SJSA1 (cell line): ENCODE measurements at regions not wholly inside any gene's neighbourhood (a gene's known extent, or its start where the extent isn't known, plus 50 kb on each side); places are given as distances from the start of the nearest gene placed in this dataset.

ENCODE experiments used
- DNase-seq, 2 experiments: peaks; one replicate each; pipeline ENCODE4 v3.0.0-alpha.2; 2015 to 2020; ENCODE audit warnings: low spot score in 2 of 2, low read depth in 1 of 2
- H3K27ac ChIP-seq: fragments of 250-450 bp; sonication (Bioruptor Pico); 2 replicates; pipeline ENCODE4 v1.5.1; 2020; ENCODE audit warnings: mild to moderate bottlenecking, moderate library complexity
- H3K27me3 ChIP-seq: fragments of 250-450 bp; sonication (Bioruptor Pico); replicated peaks from 2 replicates; pipeline ENCODE4 v1.5.1; 2020; ENCODE audit warnings: mild to moderate bottlenecking, moderate library complexity
- H3K36me3 ChIP-seq: fragments of 250-450 bp; sonication (Bioruptor Pico); 2 replicates; pipeline ENCODE4 v1.5.1; 2020; ENCODE audit warnings: mild to moderate bottlenecking
- H3K4me1 ChIP-seq: fragments of 250-450 bp; sonication (Bioruptor Pico); replicated peaks from 2 replicates; pipeline ENCODE4 v1.6.1; 2021; ENCODE audit warnings: mild to moderate bottlenecking
- H3K4me3 ChIP-seq: fragments of 250-450 bp; sonication (Bioruptor Pico); 2 replicates; pipeline ENCODE4 v1.5.1; 2020; ENCODE audit warnings: mild to moderate bottlenecking
- H3K9me3 ChIP-seq: fragments of 250-450 bp; sonication (Bioruptor Pico); replicated peaks from 2 replicates; pipeline ENCODE4 v1.5.1; 2020; ENCODE audit warnings: mild to moderate bottlenecking

DNA sequence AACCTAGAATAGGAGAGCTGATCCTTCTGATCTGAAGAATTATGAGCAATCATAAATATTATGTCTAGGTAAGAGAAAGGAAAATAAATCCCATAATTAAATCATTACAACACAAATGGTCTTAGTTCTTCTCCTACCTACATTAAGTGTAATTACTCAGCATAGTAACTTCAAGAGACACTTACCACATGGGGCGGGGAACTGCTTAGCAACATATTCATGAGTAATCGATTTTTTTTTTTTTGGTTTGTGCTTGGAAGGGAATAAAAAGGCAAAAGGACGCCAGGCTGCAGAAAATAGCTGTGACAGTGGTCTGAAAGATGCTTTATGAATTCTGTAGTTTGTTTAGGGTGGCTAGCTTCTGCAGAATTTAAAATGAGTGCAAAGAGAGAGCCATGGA is 103.3 kb upstream of the HTR2A start:
- DNase-seq: no peak
- H3K4me3 ChIP-seq: no peak overlapping the region
- no peaks in the 10 kb centered on the region for H3K4me1 ChIP-seq
- H3K36me3 ChIP-seq: no peaks in the 10 kb centered on the region
- H3K27me3 ChIP-seq: no peaks in the 10 kb centered on the region
- no peak overlapping the region for H3K27ac ChIP-seq
- H3K9me3 ChIP-seq: no peaks in the 10 kb centered on the region

DNA sequence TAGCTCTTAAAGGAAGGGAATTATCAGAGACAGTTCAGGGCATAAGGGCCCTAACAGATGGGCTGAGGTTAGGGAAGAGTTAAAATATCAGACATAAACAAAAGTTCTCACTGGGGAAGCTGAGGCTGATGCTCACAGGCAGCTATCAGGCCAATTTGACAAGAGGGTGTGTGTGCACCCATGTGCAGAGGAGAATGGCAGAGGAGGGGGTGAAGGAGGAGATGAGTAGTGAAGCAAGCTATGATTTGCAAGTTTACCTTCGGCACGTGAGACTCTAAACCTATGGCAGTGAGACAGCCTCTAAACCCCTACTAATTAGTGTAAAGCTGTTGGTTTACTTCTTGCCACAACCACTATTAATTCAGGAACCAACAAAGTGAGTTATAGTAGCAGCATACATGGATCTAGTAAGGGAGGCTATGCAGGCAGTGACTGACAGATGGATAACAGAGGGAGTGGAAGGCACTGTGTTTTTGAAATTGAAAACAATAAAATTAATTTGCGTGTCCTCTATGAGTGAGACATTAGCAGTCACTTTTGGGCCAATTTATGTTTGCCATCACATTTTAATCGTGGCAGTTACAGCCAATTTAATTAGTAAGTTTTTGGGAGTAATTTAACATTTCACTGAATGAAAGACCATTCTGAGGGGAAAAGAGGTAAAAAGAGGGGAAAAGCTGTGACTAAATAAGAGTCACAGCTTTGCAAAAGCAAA is 99.6 kb upstream of the HTR2A start:
- Histone ChIP-seq H3K36me3 (no peaks in the 10 kb centered on the region), H3K27ac (no peak overlapping the region), H3K27me3 (no peaks in the 10 kb centered on the region), H3K4me1 (no peaks in the 10 kb centered on the region), H3K4me3 (no peak overlapping the region), H3K9me3 (no peaks in the 10 kb centered on the region)
- no peak for DNase-seq

DNA sequence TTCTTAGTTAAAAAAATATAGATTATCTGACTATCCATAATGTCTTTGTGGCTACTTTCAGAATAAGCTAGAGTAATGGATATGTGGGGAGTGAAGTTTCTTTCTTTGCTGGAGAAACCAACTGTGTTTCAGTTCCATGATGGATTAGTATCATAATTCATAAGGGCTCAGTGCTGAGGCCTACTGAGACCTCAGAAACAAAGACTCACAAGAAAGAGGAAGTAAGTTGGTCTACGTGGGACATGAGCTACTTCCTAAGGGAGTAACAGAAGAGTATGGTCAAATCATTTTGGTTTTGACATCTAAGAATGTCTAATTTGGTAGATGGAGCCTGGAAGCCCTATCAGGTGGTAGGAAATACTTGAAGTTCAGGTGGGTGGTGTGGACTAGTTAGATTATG is 99.0 kb upstream of the HTR2A start:
- Histone ChIP-seq H3K27me3 (no peaks in the 10 kb centered on the region), H3K9me3 (no peaks in the 10 kb centered on the region), H3K27ac (no peak overlapping the region), H3K36me3 (no peaks in the 10 kb centered on the region), H3K4me1 (no peaks in the 10 kb centered on the region), H3K4me3 (no peak overlapping the region)
- no peak for DNase-seq

DNA sequence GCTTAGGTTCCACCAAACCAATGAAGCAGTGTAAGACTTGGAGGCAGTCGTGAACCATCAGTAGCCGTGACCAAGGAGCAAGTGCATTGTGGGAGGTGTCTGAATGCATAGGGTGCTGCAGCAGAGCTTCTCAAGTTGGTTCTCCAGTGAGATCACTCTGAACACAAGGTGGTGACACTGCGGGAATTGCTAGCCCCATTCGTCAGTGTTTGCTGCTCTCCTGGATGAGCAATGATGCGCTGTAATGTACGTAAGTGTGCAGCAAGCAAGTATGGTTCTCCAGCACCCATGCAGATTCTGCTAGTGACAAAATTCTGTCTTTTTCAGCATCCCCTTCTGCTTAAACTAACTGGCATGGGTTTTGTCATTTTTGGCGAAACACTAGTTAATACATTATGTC is 97.6 kb upstream of the HTR2A start:
- no peak overlapping the region for H3K4me3 ChIP-seq
- H3K9me3 ChIP-seq: no peaks in the 10 kb centered on the region
- H3K4me1 ChIP-seq: no peaks in the 10 kb centered on the region
- H3K27ac ChIP-seq: no peak overlapping the region
- H3K27me3 ChIP-seq: no peaks in the 10 kb centered on the region
- H3K36me3 ChIP-seq: no peaks in the 10 kb centered on the region
- no peak for DNase-seq

DNA sequence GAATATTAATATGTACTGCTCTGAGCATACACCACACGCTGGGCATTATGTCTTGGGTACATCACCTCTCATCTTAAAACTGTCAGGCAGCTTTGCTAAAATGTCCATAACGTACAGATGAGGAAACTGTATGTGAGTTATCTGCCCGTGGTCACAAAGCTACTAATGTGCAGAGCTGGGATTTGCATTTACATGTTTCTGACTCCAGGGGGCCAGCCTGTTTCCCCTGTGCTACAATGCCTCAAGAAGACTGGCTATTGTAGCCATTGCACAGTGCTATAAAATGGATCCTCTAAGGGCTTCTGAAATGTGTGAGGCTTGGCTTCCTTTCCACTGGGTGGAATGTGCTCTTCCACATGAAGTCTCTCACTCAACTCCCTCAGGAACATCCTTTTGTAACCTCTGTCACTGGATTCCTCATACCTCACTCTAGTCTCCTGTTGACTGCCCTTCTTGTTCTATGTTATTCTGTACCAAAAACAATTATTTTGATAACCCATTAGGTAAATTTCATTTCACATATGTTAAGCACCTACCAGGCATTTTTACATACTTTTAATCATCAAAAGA is 95.6 kb upstream of the HTR2A start:
- no peaks in the 10 kb centered on the region for H3K36me3 ChIP-seq

DNA sequence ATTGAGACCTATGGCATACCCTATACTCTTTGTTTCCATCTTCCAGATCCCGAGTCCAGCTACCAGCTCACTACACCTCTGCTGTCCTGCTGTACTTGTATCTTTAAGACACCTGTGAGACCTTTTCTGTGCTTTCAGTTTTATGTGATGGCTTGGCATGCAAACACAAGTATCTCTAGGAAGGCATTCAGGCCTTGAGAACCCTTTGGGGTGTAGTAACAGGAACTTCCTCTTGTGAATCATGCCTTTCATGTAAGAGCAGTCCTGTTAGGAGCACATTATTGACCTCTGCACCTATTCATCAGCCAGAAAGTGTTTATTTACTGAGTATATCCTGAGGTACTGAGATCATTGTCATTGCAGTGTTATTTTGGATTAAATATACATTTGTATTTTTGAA is 87.0 kb upstream of the HTR2A start:
- Histone ChIP-seq H3K4me3 (no peak overlapping the region), H3K27ac (no peak overlapping the region), H3K36me3 (no peaks in the 10 kb centered on the region), H3K27me3 (no peaks in the 10 kb centered on the region), H3K4me1 (no peaks in the 10 kb centered on the region), H3K9me3 (no peaks in the 10 kb centered on the region)
- no peak for DNase-seq

More for the DNA sequence above, 95.6 kb upstream of the HTR2A start:
- Histone ChIP-seq H3K4me1 (no peaks in the 10 kb centered on the region), H3K27ac (no peak overlapping the region), H3K9me3 (no peaks in the 10 kb centered on the region), H3K27me3 (no peaks in the 10 kb centered on the region), H3K4me3 (no peak overlapping the region)
- DNase-seq: no peak

DNA sequence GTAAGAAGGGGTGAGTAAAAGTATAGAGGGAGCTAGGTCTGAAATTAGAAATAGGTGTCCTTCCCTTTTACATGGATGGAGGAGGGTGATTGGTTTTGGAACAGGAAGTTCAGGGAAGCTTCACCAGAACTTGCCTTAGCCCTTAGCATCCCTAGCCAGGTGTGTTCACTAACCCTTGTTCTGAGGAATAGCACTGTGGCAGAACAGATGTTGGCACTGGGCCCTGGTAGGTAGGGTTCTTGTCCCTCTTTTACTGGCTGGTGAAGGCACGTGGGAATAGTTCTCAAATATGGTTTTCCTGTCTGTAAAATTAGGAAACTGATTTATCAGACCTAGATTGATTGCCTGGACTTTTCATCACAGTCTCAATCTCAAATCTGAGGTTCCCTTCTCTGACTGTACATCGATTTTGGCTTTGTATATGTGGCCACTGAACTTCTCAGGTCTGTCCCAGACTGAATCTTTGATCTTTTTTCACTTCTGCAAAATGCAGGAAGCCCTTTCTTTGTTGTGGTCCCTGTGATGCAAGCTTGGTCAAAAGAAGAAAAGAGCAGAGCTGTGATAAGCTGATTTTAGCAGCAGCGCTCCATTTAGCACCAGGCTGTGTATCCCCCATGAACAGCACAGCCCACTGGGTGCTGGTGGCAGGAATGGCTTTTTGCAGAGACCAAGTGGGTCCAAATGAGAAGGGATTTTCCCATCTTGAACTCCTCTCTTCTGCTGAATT is 86.2 kb upstream of the HTR2A start:
- H3K27me3 ChIP-seq: no peaks in the 10 kb centered on the region
- H3K4me1 ChIP-seq: no peaks in the 10 kb centered on the region
- DNase-seq: no peak
- H3K27ac ChIP-seq: no peak overlapping the region
- H3K4me3 ChIP-seq: no peak overlapping the region
- no peaks in the 10 kb centered on the region for H3K36me3 ChIP-seq
- H3K9me3 ChIP-seq: no peaks in the 10 kb centered on the region

DNA sequence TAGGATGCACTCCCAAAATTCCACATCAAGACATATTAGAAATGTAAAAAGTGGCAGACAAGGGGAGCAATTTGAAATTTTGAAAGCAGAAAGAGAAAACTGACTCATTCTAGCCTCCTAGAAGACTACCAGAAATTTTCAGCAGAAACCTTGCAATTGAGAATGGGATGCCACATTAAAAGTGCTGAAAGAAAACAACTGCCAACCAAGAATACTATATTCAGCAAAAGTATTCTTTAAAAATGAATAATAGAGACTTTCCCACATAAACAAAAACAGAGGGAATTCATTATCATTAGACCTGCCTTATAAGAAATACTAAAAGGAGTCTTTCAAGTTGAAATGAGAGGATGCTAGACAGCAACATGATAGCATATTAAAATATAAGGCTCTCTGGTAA is 78.3 kb upstream of the HTR2A start:
- H3K27ac ChIP-seq: no peak overlapping the region
- no peaks in the 10 kb centered on the region for H3K9me3 ChIP-seq
- DNase-seq: no peak
- no peak overlapping the region for H3K4me3 ChIP-seq
- no peaks in the 10 kb centered on the region for H3K36me3 ChIP-seq
- H3K27me3 ChIP-seq: no peaks in the 10 kb centered on the region
- no peaks in the 10 kb centered on the region for H3K4me1 ChIP-seq

DNA sequence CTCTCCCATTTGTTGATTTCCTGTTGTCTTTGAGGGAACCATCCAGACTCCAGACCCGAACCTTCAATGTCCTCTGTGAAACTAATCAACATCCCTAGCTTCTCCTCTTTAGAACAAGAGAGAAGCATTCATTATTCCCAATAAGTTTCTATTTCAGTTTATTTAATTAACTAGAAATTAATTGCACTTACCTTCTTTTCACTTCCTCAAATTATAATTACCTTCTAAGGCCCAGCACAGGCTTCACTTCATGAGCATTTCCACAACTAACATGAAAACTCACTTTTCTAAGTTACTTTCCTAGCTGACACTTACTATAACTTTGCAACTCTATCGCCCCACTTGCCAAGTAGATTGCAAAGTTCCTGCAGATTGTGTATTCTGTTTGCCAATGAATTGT is 71.6 kb upstream of the HTR2A start:
- no peaks in the 10 kb centered on the region for H3K27me3 ChIP-seq
- H3K36me3 ChIP-seq: no peaks in the 10 kb centered on the region
- no peak overlapping the region for H3K27ac ChIP-seq
- H3K4me1 ChIP-seq: no peaks in the 10 kb centered on the region
- H3K9me3 ChIP-seq: no peaks in the 10 kb centered on the region
- no peak for DNase-seq
- no peak overlapping the region for H3K4me3 ChIP-seq

DNA sequence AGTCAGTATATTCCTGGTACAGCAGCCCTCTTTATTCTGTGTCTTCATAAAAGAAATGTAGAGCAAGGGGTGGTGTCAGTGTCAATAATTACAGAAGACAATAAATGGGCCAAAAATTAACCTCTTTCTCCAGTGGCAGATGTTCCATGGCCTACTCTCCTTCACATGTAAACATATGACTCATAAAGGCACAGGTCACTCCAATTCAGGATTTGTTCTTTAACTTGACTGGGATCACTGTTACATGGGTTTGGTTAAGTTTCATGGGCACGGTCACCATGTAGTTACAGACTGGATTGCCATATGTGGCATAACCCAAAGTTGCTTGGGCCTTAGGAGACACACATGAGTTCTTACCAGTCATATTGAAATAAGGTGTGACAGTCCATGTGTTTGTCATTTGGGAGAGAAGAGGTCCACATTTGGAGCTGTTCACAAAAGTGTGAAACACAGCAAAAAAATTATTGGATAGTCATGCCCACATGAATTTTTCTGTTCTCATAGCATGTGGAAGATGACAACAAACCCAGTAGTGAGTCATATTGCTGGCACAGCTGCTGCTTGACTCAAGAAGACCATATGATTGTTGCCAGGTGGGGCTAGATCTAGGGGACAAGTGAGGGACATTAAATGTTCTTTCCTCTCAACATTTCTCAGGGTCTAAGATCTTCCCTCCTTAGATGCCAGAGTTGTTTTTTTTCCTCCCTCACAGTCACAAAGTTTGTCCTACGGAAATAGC is 68.1 kb upstream of the HTR2A start:
- no peaks in the 10 kb centered on the region for H3K36me3 ChIP-seq
- no peaks in the 10 kb centered on the region for H3K4me1 ChIP-seq
- no peak overlapping the region for H3K4me3 ChIP-seq
- no peaks in the 10 kb centered on the region for H3K9me3 ChIP-seq
- no peak overlapping the region for H3K27ac ChIP-seq
- no peaks in the 10 kb centered on the region for H3K27me3 ChIP-seq
- no peak for DNase-seq

DNA sequence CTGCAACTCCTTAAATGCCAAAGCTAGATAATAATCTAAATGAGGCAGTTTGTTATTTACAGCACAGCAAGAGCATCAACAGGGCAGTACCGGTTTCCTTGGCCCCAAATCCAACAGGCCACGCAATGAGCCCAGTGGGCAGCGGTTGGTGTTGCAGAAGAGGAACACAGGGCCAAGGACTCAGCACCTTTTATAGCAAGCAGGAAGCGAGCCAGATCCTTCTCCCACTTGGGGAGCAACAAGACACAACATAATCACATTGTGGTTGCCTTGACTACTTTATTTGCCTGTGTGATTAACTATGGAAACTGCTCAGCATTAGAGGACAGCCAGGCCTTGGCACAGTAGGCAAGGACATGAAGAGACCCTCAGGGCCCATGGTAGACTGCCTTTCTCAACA is 67.1 kb upstream of the HTR2A start:
- no peaks in the 10 kb centered on the region for H3K4me1 ChIP-seq
- H3K9me3 ChIP-seq: no peaks in the 10 kb centered on the region
- no peak overlapping the region for H3K4me3 ChIP-seq
- no peaks in the 10 kb centered on the region for H3K36me3 ChIP-seq
- no peak for DNase-seq
- no peaks in the 10 kb centered on the region for H3K27me3 ChIP-seq
- no peak overlapping the region for H3K27ac ChIP-seq

DNA sequence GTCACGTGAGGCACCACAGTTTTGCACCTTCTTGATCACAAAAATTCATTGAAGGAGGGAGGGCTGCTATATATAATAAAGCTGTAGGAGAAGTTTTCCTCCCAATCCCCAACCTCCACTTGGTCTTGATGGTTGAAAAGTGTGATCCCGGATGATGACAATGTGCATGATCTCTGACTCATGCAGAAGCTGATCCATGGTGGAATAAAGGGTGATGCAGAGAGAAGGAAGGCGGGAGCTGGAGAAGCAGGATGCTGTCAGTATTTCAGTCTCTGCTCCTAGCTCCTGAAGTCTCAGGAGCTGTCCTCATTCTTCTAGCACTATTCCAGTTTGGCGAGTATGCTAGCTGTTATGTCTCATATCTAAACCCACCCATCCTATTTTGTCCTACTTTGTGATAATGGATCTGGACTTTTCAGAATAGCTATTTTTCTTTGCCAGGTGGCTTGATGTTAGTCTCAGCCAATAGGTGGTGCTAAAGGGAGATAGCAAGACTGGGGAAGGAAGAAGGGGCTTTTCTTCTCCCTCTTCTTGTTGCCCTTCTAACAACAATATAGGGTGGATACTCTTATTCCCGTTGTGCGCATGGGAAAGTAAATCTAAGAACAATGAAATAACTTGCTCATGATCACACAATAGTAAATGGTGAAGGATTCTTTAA is 65.6 kb upstream of the HTR2A start:
- Histone ChIP-seq H3K27me3 (no peaks in the 10 kb centered on the region), H3K4me1 (no peaks in the 10 kb centered on the region), H3K27ac (no peak overlapping the region), H3K4me3 (no peak overlapping the region), H3K36me3 (no peaks in the 10 kb centered on the region), H3K9me3 (no peaks in the 10 kb centered on the region)
- DNase-seq: no peak

DNA sequence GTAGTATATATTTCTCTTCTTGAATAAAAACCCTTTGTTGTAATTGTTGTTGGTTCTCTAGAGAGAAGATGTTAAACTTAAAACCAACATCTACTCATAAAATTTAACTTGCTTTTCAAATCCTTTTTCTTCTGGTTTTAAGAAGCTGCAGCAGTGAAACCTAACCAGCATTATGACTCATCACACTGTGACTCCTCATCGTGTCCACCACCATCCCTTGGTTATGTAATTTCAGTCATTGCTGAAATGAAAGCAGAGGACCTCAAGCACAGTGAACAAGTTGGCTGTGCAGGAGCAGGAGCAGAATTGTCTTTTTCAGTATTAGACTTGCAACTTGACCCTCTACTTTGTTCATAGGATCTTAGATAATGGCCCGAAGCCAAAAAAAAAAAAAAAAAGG is 64.9 kb upstream of the HTR2A start:
- Histone ChIP-seq H3K9me3 (no peaks in the 10 kb centered on the region), H3K4me3 (no peak overlapping the region), H3K4me1 (no peaks in the 10 kb centered on the region), H3K36me3 (no peaks in the 10 kb centered on the region), H3K27ac (no peak overlapping the region), H3K27me3 (peaks cover 3% of the 10 kb centered on the region; the same call in 1 of the 2 replicates)
- no peak for DNase-seq
